B cell (primary cell): ENCODE measurements at regions not wholly inside any gene's neighbourhood (a gene's known extent, or its start where the extent isn't known, plus 50 kb on each side); places are given as distances from the start of the nearest gene placed in this dataset.

Experiments used
- ATAC-seq: fragments of 200-7000 bp; cut with Tn5 transposase; one replicate; pipeline ENCODE4 v1.10.0; 2021; ENCODE audit warnings: low read depth, mild to moderate bottlenecking, moderate number of reproducible peaks, moderate library complexity
- CTCF ChIA-PET: fragments of 350-600 bp; sonication (Branson Sonifier 250); formaldehyde crosslinking; loops from one replicate; lab custom pipeline; 2021; ENCODE audit warnings: antibody characterized with exemption, inconsistent platforms; lab: Charles Lee
- POLR2A ChIA-PET: fragments of 350-600 bp; sonication (Branson Sonifier 250); formaldehyde crosslinking; loops from one replicate; lab custom pipeline; 2021; ENCODE audit warnings: antibody characterized with exemption; lab: Charles Lee
- DNase-seq: peaks from one replicate; pipeline ENCODE4 v3.0.0; 2013
- H2AFZ ChIP-seq: 2 replicates; pipeline ENCODE4 v1.6.1; 2012; ENCODE audit warnings: mild to moderate bottlenecking, low read depth, low read length; ENCODE audit not compliant: insufficient read depth, poor library complexity, severe bottlenecking
- H3K27ac ChIP-seq, 2 donors: 1 replicate in 1 of 2; 2 replicates in 1 of 2; pipeline ENCODE4 v1.5.1; 2012 to 2013; ENCODE audit warnings: low read length in 2 of 2, mild to moderate bottlenecking in 2 of 2, moderate library complexity in 1 of 2
- H3K27me3 ChIP-seq, 4 experiments: fragments of 200-600 bp in 1 of 4; sonication (generic) in 1 of 4; replicated peaks in 1 of 4; 1 replicate in 2 of 4; 2 replicates in 2 of 4; pipeline versions ENCODE4 v1.6.1 to v1.7.0; 2013 to 2016; ENCODE audit warnings: low read length in 3 of 4, mild to moderate bottlenecking in 2 of 4, mixed read lengths in 1 of 4, moderate library complexity in 1 of 4; ENCODE audit not compliant: insufficient read depth in 4 of 4, control insufficient read depth in 3 of 4; ENCODE audit errors: control extremely low read depth in 1 of 4
- H3K36me3 ChIP-seq, 2 experiments: replicated peaks in 1 of 2; 1 replicate in 1 of 2; 2 replicates in 1 of 2; pipeline versions ENCODE4 v1.6.1 to v1.7.1; 2013; ENCODE audit warnings: low read length in 1 of 2; ENCODE audit not compliant: insufficient read depth in 2 of 2, control insufficient read depth in 1 of 2; ENCODE audit errors: control extremely low read depth in 1 of 2, extremely low read depth in 1 of 2
- H3K4me1 ChIP-seq, 2 donors: fragments of 200-600 bp in 1 of 2; sonication (generic) in 1 of 2; 1 replicate in 1 of 2; 2 replicates in 1 of 2; pipeline versions ENCODE4 v1.5.1 to v1.6.1; 2013 to 2017; ENCODE audit warnings: low read length in 2 of 2; ENCODE audit not compliant: control insufficient read depth in 2 of 2, insufficient read depth in 2 of 2
- H3K4me2 ChIP-seq: replicated peaks from 2 replicates; pipeline ENCODE3; 2012; ENCODE audit warnings: mild to moderate bottlenecking, low read depth, low read length; ENCODE audit not compliant: poor library complexity, severe bottlenecking
- H3K4me3 ChIP-seq, 5 experiments: fragments of 200-600 bp in 1 of 5; sonication (generic) in 1 of 5; 1 replicate in 3 of 5; 2 replicates in 2 of 5; pipeline versions ENCODE4 v1.5.1 to v1.7.0; 2011 to 2016; ENCODE audit warnings: low read length in 4 of 5, mild to moderate bottlenecking in 4 of 5, low read depth in 2 of 5, control low read depth in 1 of 5, moderate library complexity in 1 of 5; ENCODE audit not compliant: insufficient read depth in 1 of 5; ENCODE audit errors: control extremely low read depth in 1 of 5, extremely low read depth in 1 of 5
- H3K79me2 ChIP-seq: fragments of 200-600 bp; sonication (generic); one replicate; pipeline ENCODE4 v1.6.0; 2016; ENCODE audit warnings: low read length; ENCODE audit not compliant: control insufficient read depth, insufficient read depth
- H3K9ac ChIP-seq: fragments of 200-600 bp; sonication (generic); 2 replicates; pipeline ENCODE4 v1.6.1; 2017; ENCODE audit warnings: mild to moderate bottlenecking, low read length, moderate library complexity
- H3K9me3 ChIP-seq, 3 donors: one replicate each; pipeline versions ENCODE4 v1.6.1 to v1.7.1; 2013; ENCODE audit warnings: low read length in 2 of 3; ENCODE audit not compliant: control insufficient read depth in 2 of 3, insufficient read depth in 1 of 3; ENCODE audit errors: control extremely low read depth in 1 of 3
- H4K20me1 ChIP-seq: 2 replicates; pipeline ENCODE4 v1.6.0; 2012; ENCODE audit warnings: mild to moderate bottlenecking, low read length; ENCODE audit not compliant: insufficient read depth, control insufficient read depth, poor library complexity, severe bottlenecking
- H3K27ac Mint-ChIP-seq: one replicate; pipeline ENCODE4 v1.8.0; 2021; ENCODE audit warnings: mixed read lengths
- H3K27me3 Mint-ChIP-seq: one replicate; pipeline ENCODE4 v1.8.0; 2021; ENCODE audit warnings: mixed read lengths
- H3K4me1 Mint-ChIP-seq: one replicate; pipeline ENCODE4 v1.8.0; 2021; ENCODE audit warnings: mixed read lengths
- H3K4me3 Mint-ChIP-seq: one replicate; pipeline ENCODE4 v1.8.0; 2021; ENCODE audit warnings: mixed read lengths
- H3K9me3 Mint-ChIP-seq: one replicate; pipeline ENCODE4 v1.8.0; 2022; ENCODE audit warnings: mixed read lengths; ENCODE audit not compliant: insufficient read depth
- EZH2 ChIP-seq: IDR thresholded peaks from 2 replicates; pipeline ENCODE4 v1.6.1; 2012; ENCODE audit warnings: borderline replicate concordance, low read depth, mild to moderate bottlenecking, moderate library complexity, low read length; ENCODE audit not compliant: insufficient read depth, poor library complexity, severe bottlenecking
- WGBS: methylation state at CpG from one replicate; pipeline ENCODE4 v1.1.5; 2013; ENCODE audit warnings: missing lambda C conversion rate; ENCODE audit not compliant: insufficient coverage; 5-methylcytosine and 5-hydroxymethylcytosine counted together
- intact Hi-C: fragments of 100-400 bp; cut with micrococcal nuclease; formaldehyde crosslinking; loops from one replicate; pipeline ENCODE4 v1.10.0; 2022
- TF ChIP-seq, protein P1 (sequence below): fragments of 200-600 bp; IDR thresholded peaks from one replicate; pipeline ENCODE4 v1.8.0; 2022; ENCODE audit warnings: antibody characterized with exemption, mild to moderate bottlenecking

DNA sequence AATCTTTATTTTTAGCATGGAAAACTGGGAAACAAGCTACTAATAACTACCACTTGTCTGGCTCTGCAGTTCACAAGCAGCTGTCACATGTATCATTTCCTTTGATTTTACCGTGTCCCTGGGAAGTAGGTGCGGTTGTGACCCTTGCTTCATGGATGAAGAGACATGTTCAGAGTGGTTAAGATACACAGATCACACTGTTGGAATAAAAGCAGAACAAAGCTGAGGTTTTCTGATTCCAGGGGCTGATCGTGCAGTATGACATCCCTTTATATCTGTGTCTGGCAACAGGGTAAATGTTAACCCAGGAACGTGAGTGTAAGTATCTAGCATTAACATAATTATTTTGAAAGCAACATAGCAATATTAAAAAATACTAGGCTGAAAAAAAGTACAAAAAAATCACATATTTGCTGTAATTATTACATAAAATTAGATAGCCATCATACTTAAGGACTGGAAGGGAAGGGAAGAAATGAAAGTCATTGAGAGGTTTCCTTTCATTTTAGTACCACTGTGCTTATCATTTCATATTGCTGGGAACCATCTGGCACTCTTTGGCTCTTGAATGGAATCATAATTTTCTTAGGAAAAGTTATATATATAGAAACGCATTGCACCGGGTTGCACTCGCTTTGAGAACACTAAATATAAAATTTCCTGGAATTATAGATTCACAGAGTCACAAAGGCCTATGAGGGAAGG is 62.8 kb upstream of the PAXBP1 start:
- DNase-seq (no peak), ATAC-seq (no peak)
- Histone ChIP-seq H2AFZ (no peak overlapping the region), H3K4me1 (no peaks in the 10 kb centered on the region), H3K4me3 (no peak overlapping the region), H3K27ac (no peak overlapping the region), H4K20me1 (no peaks in the 10 kb centered on the region), H3K9ac (no peak overlapping the region), H3K36me3 (no peaks in the 10 kb centered on the region), H3K27me3 (peaks cover 0 to 11% (median 4%) of the 10 kb centered on the region in 4 experiments), H3K79me2 (no peaks in the 10 kb centered on the region), H3K4me2 (no peak overlapping the region), H3K9me3 (peaks cover 0 to 13% (median 7%) of the 10 kb centered on the region in 3 donors)
- Mint-ChIP-seq H3K4me1 (no peaks in the 10 kb centered on the region), H3K27ac (no peak overlapping the region), H3K4me3 (no peak overlapping the region), H3K27me3 (peaks cover 25% of the 10 kb centered on the region), H3K9me3 (no peaks in the 10 kb centered on the region)
- 94% methylated on average over 2 of the region's 7 CpGs for WGBS
- POLR2A ChIA-PET, result no interaction called here
- TF ChIP-seq EZH2, result no peak
- TF ChIP-seq, protein P1, sequence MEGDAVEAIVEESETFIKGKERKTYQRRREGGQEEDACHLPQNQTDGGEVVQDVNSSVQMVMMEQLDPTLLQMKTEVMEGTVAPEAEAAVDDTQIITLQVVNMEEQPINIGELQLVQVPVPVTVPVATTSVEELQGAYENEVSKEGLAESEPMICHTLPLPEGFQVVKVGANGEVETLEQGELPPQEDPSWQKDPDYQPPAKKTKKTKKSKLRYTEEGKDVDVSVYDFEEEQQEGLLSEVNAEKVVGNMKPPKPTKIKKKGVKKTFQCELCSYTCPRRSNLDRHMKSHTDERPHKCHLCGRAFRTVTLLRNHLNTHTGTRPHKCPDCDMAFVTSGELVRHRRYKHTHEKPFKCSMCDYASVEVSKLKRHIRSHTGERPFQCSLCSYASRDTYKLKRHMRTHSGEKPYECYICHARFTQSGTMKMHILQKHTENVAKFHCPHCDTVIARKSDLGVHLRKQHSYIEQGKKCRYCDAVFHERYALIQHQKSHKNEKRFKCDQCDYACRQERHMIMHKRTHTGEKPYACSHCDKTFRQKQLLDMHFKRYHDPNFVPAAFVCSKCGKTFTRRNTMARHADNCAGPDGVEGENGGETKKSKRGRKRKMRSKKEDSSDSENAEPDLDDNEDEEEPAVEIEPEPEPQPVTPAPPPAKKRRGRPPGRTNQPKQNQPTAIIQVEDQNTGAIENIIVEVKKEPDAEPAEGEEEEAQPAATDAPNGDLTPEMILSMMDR, result no peak
- CTCF ChIA-PET, result interaction anchor here (1.0 to 3.2 kb wide), 3 partner anchors 363 to 772 kb away, joined by 4 to 27 read pairs (median 14); no protein-coding TSS in a partner anchor
- intact Hi-C loops, result loop anchor here (5.0 kb wide), 2 partner anchors 613 to 773 kb away; no protein-coding TSS in a partner anchor

DNA sequence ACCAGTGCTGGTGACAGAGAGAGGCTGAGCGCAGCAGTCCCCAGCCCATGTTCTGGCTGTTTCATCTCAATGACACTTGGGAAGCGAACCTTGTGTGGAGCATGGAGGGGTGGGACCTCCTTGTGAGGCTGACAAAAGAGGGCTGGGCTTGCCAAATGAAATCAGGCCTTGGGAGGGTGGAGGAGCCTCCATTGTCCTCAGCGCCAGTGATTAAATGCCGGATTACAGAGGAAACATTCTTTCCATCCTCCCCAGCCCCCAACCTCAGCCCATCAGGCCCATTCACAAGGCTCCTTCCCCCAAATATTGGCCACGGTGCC is 63.3 kb upstream of the PAXBP1 start:
- no peaks in the 10 kb centered on the region for H4K20me1 ChIP-seq

More for the DNA sequence above, 63.3 kb upstream of the PAXBP1 start:
- Histone ChIP-seq H2AFZ (no peak overlapping the region), H3K4me3 (no peak overlapping the region), H3K9me3 (peaks cover 0 to 13% (median 7%) of the 10 kb centered on the region in 3 donors), H3K27ac (no peak overlapping the region), H3K27me3 (peaks cover 0 to 11% (median 4%) of the 10 kb centered on the region in 4 experiments), H3K79me2 (no peaks in the 10 kb centered on the region), H3K4me1 (no peaks in the 10 kb centered on the region), H3K36me3 (no peaks in the 10 kb centered on the region), H3K9ac (no peak overlapping the region), H3K4me2 (no peak overlapping the region)
- WGBS, result 96% methylated on average over 4 of the region's 5 CpGs
- CTCF ChIA-PET, result interaction anchor here (1.6 kb wide), 1 partner anchor 362 kb away, joined by 5 read pairs; no protein-coding TSS in a partner anchor
- H3K4me1 Mint-ChIP-seq, result no peaks in the 10 kb centered on the region
- TF ChIP-seq, protein P1, result no peak
- no peak overlapping the region for H3K4me3 Mint-ChIP-seq
- H3K27me3 Mint-ChIP-seq, result peaks cover 30% of the 10 kb centered on the region
- no peak for ATAC-seq
- POLR2A ChIA-PET, result no interaction called here
- intact Hi-C loops, result loop anchor here (5.0 kb wide), 2 partner anchors 612 to 772 kb away; no protein-coding TSS in a partner anchor
- H3K27ac Mint-ChIP-seq, result no peak overlapping the region
- H3K9me3 Mint-ChIP-seq, result no peaks in the 10 kb centered on the region
- no peak for DNase-seq
